ENCODE measurements at regions not wholly inside any gene's neighbourhood (a gene's known extent, or its start where the extent isn't known, plus 50 kb on each side); places are given as distances from the start of the nearest gene placed in this dataset.
"Not testable (repeated sequence)": the region's sequence is repeated elsewhere in the genome, so short reads cannot be mapped to it uniquely, and the experiment has no call there.

DNA sequence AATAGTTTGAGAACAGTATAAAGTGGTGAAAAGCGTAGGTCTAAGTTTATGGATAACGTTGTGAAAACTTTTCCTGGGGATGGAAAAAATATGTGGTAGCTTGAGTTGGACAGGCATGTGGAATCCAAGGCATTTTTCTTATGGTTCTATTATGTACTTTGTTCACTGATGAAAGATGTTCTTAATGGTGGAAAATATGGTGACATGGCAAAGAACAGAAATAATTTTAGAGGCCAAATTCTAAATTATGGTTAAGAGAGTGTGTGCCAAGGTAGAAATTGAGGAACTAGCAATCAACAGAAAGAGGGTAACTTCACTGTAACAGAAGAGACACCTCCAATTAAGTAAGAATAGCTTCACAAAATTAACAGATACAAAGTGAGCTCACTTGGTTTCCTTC, 427.8 kb downstream of the SLC6A15 start:
- no peak for DNase-seq

DNA sequence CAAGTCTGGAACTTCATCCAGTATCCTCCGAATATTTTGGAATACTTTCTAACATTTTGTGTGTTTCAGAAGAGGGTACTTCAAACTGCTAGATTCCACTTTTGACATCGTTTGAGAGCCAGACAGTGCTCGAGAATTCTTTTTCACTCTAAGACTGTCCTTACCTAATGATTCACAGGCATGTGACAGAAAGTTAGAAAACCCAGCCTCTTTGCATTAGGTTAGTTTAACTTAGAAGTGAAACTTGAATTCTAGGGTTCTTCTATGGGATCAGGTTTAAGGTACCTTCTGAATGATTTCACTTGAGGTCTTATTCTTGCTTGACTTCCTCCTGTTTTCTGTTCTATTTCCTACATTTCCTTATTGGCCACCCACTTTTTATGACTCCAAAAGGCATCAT, 431.8 kb downstream of the SLC6A15 start:
- no peak for DNase-seq

DNA sequence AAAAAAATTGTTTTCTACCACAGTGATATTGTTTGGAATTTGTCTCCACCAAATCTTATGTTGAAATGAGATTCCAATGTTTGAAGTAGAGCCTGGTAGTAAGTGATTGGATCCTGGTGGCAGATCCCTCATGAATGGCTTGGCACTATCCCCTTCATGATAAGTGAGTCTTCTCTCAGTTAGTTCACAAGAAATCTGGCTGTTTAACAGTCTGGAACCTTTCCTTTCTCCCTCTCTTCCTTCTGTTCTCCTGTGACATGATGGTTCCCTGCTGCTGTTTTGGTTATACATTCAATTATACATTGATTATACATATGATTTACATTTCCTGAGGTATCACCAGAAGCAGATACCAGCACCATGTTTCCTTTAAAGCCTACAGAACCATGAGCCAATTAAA, 442.2 kb downstream of the SLC6A15 start:
- no peak for DNase-seq

DNA sequence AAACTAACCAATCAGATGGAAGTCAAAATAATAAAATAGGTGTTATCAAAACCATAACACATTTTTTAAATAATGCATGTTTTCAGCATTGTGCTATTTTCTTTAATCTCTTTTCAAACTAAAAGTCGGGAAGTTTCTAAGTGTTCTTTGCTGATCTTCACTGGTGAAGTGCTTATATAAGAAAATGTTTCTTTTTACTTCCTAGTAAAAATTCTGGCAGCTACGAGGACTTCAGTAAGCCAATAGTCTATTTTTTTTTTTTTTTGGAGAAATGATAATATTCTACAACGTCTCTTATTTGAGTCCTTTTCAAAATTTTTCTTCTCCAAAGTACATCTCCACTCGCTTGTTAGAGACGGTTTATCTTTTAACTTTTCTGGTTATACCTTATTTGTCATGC, 448.0 kb downstream of the SLC6A15 start:
- DNase-seq: no peak

DNA sequence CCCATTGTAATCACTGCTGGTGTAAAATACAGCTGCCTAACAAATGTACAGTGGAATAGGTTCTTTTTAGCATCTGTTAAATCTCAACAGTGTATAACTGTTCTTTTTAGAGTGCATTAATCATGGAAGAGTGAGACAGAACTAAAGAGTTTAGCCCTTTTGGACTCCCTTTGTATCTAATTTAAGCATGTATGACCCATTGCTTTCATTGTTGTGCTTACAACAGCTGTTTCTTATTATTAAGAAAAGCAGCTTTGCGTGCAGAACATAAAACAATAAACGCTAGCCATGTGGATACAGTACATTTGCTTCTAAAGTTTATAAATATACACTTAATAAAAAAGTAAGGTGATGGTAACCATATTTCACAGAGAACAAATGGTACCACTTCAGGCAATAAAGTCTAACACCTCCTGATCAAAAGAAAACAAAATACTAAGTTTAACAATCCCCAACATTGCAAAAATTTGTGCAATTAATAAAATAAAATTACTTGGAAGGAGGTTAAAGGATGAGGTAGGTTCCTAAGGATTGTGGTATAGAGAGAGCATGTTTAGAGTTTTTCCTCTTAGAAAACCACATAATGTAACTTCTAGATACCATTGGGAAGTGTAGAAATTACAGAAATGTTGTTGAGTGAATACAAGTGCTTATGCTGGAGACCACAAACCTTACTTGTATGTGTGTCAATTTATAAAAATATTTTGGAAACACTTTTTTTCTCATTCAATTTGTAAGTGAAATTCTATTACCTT, 448.7 kb downstream of the SLC6A15 start:
- DNase-seq: no peak

DNA sequence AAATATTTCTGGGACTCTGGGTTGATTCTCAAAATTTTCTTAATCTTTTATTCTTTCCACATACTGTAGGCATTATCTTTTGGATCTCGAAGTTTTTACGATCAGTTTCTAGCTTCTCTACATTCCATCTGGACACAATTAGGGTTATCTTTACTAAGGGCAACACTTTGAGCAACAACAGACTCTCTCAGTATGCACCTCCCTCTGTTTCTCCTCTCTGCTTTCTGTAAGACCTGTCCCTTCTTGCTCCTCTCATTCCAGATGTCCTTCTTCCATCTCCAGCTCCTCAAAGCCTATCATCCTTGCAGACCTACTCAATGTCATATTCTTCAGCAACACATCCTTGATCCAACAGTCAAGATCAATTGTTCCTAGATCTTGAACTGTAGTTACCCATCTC, 457.0 kb downstream of the SLC6A15 start:
- DNase-seq: no peak

DNA sequence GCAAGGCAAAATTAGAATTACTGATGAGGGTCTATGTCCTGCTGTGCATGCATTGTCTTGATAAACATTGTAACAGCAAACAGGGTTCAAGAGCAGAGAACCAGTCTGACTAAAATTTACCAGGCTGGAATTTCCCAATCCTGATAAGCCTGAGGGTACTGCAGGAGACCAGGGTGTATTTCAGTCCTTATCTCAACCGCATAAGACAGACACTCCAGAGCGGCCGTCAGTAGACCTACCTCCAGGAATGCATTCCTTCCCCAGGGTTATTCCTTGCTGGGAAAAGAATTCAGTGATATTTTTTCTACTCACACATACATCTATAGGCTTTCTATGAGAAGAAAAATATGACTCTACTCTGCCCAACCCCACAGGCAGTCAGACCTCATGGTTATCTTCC, 466.1 kb downstream of the SLC6A15 start:
- not testable (repeated sequence) for DNase-seq

DNA sequence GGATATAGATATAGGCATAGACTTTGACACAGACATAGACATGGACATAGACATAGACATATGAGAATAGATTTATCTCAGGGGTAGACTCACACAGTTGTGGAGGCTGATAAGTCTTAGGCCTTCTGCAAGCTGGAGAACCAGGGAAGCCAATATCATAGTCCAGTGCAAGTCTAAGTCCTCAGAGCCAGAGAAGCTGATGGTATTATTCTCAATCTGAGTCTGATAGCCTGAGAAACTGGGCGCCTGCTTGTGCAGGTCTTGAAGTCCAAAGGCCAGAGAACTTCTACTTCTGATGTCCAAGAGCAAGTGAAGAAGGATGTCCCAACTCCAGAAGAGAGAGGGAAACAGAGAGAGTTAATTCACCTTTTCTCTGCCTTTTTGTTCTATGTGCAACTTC, 476.5 kb downstream of the SLC6A15 start:
- no peak for DNase-seq

DNA sequence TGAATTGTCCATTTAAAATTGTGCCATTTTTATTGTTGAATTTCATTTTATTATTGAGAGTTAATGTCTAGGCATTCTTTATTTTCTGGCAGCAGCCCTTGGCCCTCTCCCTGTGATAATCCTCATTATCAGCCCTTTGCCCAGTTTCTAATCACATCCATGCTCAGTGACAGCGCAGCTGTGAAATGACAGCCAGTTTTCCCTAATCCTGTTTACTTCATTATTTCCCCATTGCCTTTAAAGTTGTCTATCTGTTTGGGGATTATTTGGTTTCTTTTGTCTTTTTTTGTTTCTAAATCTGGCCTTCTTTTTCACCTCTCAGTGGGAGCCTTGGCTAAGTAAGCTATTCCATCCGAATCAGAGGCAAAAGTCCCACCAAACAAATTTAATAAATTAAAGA, 476.9 kb downstream of the SLC6A15 start:
- no peak for DNase-seq

DNA sequence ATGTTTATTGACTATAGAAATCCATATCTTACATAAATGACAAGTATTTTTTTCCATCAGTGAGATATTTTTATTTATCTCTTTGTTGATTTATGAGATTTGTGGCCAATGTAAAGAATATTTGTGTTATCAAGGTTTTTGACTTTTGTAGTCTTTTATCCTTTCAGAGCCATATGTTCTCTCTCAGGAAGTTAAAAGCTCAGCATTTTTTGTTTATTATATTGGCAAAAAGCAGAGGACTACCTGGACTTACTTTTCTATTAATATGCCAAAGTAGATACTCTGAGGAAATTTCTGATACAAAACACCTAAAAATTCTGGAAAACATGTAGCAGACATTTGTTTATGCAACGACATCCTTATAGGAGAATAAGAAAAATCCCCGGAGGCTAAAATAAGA, 490.3 kb downstream of the SLC6A15 start:
- DNase-seq: no peak

DNA sequence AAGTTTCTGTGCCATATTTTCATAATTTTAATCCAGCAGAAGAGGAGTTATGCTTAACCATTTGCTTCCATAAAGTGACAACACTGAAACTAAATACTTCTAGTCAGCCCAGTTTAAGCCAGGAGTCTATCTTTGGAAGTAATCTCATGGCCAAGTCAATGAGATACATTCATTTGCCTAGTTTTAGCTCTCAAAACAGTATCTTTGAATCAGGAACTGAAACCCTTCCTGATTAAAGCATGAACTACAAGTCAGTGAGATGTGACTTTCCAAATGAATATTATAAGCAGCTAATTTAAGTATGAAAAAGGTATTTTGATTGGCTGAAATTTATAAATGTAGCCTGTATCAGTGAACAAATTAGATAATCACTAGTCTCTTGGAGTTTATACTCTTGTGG, 491.5 kb downstream of the SLC6A15 start:
- DNase-seq: no peak

DNA sequence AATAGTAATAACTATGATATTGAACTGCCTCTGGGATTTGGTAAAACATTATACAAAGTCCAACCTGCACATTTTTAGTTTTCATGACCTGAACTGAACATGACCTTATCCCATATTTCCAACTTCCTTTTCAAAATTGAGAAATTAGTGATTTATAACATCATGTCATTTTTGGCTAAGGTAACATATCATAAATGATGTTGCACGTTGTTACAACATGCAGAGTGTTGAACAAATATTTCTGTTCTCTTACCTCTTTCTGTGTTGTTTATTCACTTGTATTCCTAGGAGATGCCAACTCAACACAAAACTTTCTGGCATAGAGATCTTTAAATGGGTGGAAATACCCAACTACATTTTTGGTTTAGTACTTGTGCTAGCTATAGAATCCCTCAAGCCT, 496.0 kb downstream of the SLC6A15 start:
- no peak for DNase-seq

DNA sequence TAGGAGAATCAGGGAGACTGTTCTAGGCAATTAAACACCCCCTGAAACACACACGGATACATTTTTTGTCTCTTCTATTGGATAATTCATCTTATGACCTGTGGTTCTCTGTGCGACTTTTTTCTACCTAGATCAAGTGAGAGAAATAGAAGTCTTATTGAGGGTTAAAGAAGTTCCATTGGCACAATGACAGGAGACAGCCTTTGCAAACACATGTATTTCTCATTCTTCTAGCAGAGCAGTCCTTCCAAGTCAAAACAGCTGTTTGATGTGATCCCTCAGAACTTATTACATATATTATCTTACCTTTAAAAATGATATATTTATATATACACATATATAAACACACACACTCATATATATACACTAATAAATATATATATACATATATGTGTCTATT, 496.7 kb downstream of the SLC6A15 start:
- no peak for DNase-seq

DNA sequence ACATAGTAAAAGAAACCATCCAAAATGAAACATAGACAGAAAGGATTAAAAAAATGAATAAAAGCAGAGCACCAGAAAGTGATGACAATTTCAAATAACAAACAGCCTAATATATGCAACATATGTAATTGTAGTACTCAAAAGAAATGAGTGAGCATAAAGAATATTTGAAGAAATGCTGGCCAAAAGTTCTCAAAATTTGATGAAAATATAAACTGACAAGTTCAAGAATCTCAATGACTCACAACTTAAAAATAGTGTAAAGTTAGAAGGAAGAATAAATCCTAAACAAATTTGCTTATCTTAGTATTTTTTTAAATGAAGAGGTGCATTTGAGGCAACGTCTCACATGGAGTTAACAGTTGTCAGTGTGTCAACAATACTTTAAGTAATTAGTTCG, 498.9 kb downstream of the SLC6A15 start:
- DNase-seq: no peak

DNA sequence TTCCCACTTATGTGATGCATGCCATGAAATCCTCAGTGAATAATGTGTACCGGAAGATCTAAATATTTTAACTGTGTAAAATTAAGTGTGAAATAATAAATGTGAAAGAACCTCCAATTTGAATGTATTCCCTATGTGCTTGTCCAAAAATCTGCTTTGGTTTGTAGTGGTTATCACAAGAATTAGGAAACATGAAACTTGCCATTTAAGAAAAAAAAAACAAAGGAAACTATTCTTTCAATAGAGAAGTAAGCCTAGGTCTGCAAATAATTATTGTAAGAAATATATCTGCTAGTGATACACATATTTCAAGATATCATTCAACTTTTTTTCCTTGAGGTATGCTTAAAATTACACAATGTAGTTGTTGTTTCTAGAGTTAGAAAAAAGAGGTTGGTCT, 500.4 kb downstream of the SLC6A15 start:
- no peak for DNase-seq

DNA sequence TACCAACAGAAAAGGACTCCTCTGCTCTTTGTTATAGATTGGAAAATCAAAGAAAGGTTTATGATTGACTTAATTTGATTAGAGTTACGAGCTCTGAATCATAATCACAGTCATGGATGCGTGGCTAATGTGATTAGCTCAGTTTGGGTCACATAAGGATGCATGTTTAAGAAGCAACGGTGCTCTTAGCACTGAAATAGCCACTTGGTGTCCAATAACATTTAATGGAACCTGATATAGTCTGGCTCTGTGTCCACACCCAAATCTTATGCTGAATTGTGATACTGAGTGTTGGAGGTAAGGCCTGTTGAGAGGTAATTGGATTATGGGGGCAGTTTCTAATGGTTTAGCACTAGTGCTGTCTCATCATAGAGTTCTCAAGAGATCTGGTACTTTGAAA, 501.6 kb downstream of the SLC6A15 start:
- DNase-seq: no peak

DNA sequence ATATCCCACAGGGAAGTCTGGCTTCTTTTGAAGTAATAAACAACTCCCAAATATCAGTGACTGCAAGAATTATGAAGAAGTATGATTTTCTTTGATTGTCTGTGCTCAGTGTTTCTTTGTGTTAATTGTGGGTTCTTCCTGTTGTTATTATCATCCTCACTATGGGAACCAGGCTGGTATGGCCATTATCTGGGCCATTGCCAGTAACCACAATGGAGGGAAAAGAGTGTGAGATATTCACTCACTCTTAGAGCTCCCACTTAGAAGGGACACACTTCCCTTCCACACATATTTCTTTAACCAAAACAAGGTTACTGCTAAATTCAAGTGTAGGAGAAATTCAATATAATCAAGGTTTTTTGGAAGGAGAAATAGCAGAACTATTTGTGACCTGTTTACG, 503.7 kb downstream of the SLC6A15 start:
- DNase-seq: no peak

DNA sequence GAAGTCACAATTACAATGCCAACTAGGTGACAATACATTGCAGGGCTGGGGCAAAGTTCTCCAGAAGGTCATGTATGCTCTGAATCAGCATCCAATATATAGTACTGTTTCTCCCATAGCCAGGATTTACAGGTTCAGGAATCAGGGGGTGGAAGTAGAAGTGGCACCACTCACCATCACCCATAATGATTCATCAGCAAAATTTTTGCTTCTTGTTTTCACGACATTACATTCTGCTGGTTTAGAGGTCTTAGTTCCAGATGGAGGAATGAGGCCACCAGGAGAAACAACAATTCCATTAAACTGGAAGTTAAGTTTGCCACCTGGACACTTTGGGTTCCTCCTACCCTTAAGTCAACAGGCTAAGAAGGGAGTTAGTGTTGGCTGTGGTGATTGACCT, 505.9 kb downstream of the SLC6A15 start:
- DNase-seq: not testable (repeated sequence)

DNA sequence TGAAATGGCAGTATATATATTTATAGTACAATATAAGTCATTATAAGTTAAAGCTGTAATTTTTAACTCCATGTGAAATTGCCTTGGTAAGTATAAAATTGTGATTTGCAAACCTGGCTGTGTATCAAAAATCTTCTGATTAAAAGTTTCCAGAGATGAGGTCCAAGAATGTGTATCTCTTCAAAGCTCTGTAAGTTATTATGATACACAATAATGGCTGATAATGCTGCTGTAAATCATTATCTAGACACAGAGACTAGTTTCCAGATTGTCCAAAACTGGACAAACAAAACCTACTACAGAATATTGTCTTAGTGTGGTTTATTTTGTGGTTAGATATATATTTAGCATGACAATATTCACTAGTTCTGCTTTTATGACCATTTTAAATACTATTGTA, 514.8 kb downstream of the SLC6A15 start:
- DNase-seq: no peak

DNA sequence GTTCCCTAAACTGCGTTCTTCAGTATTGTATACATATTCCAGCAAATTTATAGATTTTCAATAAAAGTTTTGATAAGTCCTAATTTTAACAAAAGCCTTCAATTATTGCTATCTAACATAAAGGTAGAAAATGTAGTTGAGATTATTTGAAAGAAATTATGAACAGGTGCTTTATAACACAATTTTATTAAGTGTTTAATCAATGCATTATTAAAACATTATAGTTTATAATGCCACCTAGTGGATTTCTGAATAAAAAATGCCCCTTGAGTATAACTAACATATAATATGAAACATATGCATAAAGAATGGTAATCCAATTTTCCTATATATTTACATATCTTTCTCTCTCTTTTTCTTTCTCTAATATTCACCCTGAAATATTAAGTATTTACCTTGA, 515.3 kb downstream of the SLC6A15 start:
- no peak for DNase-seq

DNA sequence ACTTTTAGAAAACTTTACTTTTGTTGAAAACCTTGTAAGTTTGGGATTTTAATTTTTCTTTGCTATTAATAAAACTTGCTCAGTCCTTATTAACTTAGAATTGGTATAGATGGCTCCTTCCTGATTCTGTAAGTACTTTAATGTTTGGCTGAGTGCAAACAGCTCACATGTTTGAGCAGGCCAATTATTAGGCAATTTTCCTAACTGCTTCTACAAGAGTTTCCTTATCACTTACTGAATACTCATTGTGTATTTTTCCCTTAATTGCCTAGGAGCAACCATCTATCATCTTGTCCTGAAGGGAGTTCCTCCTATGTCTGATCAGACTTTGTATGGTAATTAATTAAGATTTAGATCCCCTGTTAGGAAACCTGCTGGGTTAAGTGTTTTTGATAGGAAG, 521.4 kb downstream of the SLC6A15 start:
- DNase-seq: not testable (repeated sequence)

DNA sequence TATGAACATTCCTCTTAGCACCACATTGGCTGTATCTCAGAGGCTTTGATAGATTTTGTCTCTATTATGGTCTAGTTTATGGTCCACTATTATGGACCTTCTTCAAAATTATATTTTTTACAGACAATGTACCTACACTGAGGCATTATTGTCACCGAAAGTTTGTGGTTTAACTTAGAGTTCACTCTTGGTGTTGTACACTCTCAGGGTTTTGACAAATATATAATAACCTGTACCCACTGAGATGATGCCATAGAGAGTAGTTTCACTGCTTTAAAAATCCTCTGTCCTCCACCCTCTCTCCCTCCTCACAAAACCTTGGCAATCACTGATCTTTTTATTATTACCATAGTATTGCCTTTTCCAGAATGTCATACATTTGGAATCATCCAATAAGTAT, 528.2 kb downstream of the SLC6A15 start:
- DNase-seq: no peak

DNA sequence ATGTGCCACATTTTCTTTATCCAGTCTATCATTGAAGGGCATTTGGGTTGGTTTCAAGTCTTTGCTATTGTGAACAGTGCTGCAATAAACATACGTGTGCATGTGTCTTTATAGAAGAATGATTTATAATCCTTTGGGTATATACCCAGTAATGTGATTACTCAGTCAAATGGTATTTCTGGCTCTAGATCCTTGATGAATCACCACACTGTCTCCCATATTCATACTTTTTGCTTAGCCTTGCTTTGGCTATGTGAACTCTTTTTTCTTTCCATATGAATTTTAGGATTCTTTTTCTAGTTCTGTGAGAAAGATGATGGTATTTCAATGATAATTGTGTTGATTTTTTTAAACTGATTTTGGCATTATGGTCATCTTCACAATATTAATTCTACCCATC, 530.1 kb downstream of the SLC6A15 start:
- not testable (repeated sequence) for DNase-seq

DNA sequence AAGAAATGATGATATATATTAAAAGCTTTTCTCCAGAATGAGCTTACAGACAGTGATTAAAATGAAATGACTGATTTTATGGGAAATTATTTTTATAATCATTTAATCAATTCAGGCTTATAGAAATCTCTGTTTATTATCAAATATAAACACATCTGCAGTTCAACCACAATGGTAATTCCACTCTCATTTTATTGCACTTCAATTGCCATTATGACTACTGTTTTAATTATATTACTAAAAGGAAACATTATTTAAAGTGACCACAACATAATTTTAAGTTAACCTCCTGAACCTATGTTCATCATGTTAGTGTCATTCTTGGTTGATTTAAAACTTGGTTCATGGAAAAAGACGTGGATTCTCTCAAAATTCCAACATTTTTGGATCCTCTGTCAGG, 536.3 kb downstream of the SLC6A15 start:
- no peak for DNase-seq

DNA sequence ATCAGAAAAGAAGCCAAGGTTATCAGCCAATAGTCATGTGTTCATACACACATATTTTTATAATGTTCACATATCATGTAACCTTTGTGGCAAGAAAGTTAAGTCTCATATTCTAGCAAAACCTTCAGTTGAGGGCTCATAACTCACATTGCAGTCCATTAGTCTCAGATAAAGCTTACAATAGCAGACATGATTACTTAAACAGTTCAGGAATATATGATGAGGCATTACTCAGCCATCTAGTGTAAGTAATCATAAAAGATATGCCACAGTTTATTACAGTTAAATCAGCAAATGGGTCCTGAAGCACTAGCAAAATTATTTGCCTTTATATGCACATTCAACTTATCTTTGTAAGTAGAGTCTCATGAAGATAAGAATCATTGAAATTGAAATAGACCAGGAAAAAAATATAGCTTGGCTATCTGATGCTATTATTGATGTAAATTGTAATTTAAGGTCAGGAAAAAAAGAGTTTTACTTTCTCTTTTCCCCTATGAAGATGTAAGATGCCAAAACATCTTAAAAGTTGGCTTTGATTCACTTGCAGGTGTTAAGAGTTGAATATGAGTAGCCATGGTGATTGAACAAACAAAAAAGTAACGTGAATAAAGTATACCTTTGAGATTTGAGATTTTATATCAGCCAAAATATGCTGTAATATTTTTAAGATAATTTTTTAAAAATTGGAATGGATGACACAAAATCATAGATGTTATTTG, 537.0 kb downstream of the SLC6A15 start:
- DNase-seq: no peak

Measured in bone marrow (tissue), 2 donors.